ENCODE measurements at regions not wholly inside any gene's neighbourhood (a gene's known extent, or its start where the extent isn't known, plus 50 kb on each side); places are given as distances from the start of the nearest gene placed in this dataset.

GRCh38 chr12:65655074-65655493 lies 169.2 kb upstream of the HMGA2 start:
- no peak overlapping the region for H3K27ac Mint-ChIP-seq
- no peaks in the 10 kb centered on the region for H3K4me1 Mint-ChIP-seq
- no peaks in the 10 kb centered on the region for H3K36me3 Mint-ChIP-seq (ENCODE audit: low read depth)
- TF ChIP-seq CTCF (IDR thresholded peaks at IDR 0.05; ENCODE audit: unreplicated experiment in 3 of 3) = no peak
- H3K9me3 Mint-ChIP-seq = no peaks in the 10 kb centered on the region
- H3K27me3 Mint-ChIP-seq (ENCODE audit: low read depth) = no peaks in the 10 kb centered on the region
- no peak overlapping the region for H3K4me3 Mint-ChIP-seq

- no peaks in the 10 kb centered on the region for H3K9me3 Mint-ChIP-seq
- no peak for TF ChIP-seq CTCF (IDR thresholded peaks at IDR 0.05; ENCODE audit: unreplicated experiment in 3 of 3)
- no peak overlapping the region for H3K4me3 Mint-ChIP-seq
- H3K4me1 Mint-ChIP-seq = no peaks in the 10 kb centered on the region
- H3K36me3 Mint-ChIP-seq (ENCODE audit: low read depth) = no peaks in the 10 kb centered on the region
- H3K27ac Mint-ChIP-seq = no peak overlapping the region
- no peaks in the 10 kb centered on the region for H3K27me3 Mint-ChIP-seq (ENCODE audit: low read depth)
These were observed 168.0 kb upstream of the HMGA2 start for GRCh38 chr12:65656156-65656882.

- Mint-ChIP-seq H3K27ac (no peak overlapping the region), H3K27me3 (ENCODE audit: low read depth) (no peaks in the 10 kb centered on the region), H3K9me3 (no peaks in the 10 kb centered on the region), H3K4me1 (no peaks in the 10 kb centered on the region), H3K4me3 (no peak overlapping the region), H3K36me3 (ENCODE audit: low read depth) (no peaks in the 10 kb centered on the region)
- no peak for TF ChIP-seq CTCF (IDR thresholded peaks at IDR 0.05; ENCODE audit: unreplicated experiment in 3 of 3)
These were observed 167.4 kb upstream of the HMGA2 start for GRCh38 chr12:65656891-65657351.

- H3K4me1 Mint-ChIP-seq = no peaks in the 10 kb centered on the region
- H3K4me3 Mint-ChIP-seq = no peak overlapping the region
- no peaks in the 10 kb centered on the region for H3K36me3 Mint-ChIP-seq (ENCODE audit: low read depth)
These were observed 166.6 kb upstream of the HMGA2 start for GRCh38 chr12:65657635-65658034.

GRCh38 chr12:65658360-65658759 lies 165.9 kb upstream of the HMGA2 start:
- H3K27ac Mint-ChIP-seq = no peak overlapping the region
- no peaks in the 10 kb centered on the region for H3K36me3 Mint-ChIP-seq (ENCODE audit: low read depth)
- no peaks in the 10 kb centered on the region for H3K4me1 Mint-ChIP-seq
- no peaks in the 10 kb centered on the region for H3K27me3 Mint-ChIP-seq (ENCODE audit: low read depth)
- H3K9me3 Mint-ChIP-seq = no peaks in the 10 kb centered on the region
- TF ChIP-seq CTCF (IDR thresholded peaks at IDR 0.05; ENCODE audit: unreplicated experiment in 3 of 3) = no peak
- no peak overlapping the region for H3K4me3 Mint-ChIP-seq

More at GRCh38 chr12:65657635-65658034, 166.6 kb upstream of the HMGA2 start:
- TF ChIP-seq CTCF (IDR thresholded peaks at IDR 0.05; ENCODE audit: unreplicated experiment in 3 of 3) = no peak
- no peaks in the 10 kb centered on the region for H3K9me3 Mint-ChIP-seq
- H3K27me3 Mint-ChIP-seq (ENCODE audit: low read depth) = no peaks in the 10 kb centered on the region
- H3K27ac Mint-ChIP-seq = no peak overlapping the region

- Mint-ChIP-seq H3K27me3 (ENCODE audit: low read depth) (peaks cover 4% of the 10 kb centered on the region), H3K27ac (no peak overlapping the region), H3K4me1 (no peaks in the 10 kb centered on the region), H3K36me3 (ENCODE audit: low read depth) (peaks cover 3% of the 10 kb centered on the region), H3K4me3 (no peak overlapping the region), H3K9me3 (peaks cover 10% of the 10 kb centered on the region)
- no peak for TF ChIP-seq CTCF (IDR thresholded peaks at IDR 0.05; ENCODE audit: unreplicated experiment in 3 of 3)
These were observed 164.6 kb upstream of the HMGA2 start for GRCh38 chr12:65659681-65660080.

All from nephron (organoid).